AG09309 (cell line): ENCODE measurements at regions not wholly inside any gene's neighbourhood (a gene's known extent, or its start where the extent isn't known, plus 50 kb on each side); places are given as distances from the start of the nearest gene placed in this dataset.

Source experiments
- DNase-seq: peaks from one replicate; pipeline ENCODE4 v3.0.0-alpha.2; 2010; ENCODE audit warnings: low read depth
- H3K4me3 ChIP-seq: 2 replicates; pipeline ENCODE4 v1.5.1; 2011; ENCODE audit warnings: mild to moderate bottlenecking, low read depth, low read length, moderate library complexity; ENCODE audit not compliant: control insufficient read depth
- TF ChIP-seq, protein P1 (sequence below): IDR thresholded peaks from 2 replicates; pipeline ENCODE4 v1.5.1; 2011; ENCODE audit warnings: mild to moderate bottlenecking, low read depth, low read length, inconsistent platforms; ENCODE audit not compliant: insufficient read depth, control insufficient read depth; ENCODE audit errors: missing control alignments

DNA sequence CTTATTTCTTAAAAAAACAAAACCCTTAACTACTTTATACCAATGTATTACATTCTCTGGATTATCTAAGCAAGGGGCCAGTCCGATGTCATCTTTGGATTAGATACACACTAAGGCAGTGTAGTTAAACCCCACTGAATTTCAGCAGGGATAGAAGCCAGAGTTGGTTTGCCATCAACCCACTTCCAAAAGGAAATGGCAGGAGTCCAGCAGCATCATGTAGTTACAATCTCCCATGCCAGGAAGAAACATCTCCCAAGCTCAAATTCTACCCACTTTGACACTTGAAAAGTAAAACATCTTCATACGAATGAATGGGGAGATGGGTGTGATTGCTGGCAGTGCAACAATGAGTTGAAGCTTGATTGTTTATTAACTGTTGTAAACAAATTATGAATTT is 203.5 kb upstream of the PLXNC1 start:
- TF ChIP-seq, protein P1, sequence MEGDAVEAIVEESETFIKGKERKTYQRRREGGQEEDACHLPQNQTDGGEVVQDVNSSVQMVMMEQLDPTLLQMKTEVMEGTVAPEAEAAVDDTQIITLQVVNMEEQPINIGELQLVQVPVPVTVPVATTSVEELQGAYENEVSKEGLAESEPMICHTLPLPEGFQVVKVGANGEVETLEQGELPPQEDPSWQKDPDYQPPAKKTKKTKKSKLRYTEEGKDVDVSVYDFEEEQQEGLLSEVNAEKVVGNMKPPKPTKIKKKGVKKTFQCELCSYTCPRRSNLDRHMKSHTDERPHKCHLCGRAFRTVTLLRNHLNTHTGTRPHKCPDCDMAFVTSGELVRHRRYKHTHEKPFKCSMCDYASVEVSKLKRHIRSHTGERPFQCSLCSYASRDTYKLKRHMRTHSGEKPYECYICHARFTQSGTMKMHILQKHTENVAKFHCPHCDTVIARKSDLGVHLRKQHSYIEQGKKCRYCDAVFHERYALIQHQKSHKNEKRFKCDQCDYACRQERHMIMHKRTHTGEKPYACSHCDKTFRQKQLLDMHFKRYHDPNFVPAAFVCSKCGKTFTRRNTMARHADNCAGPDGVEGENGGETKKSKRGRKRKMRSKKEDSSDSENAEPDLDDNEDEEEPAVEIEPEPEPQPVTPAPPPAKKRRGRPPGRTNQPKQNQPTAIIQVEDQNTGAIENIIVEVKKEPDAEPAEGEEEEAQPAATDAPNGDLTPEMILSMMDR = no peak
- DNase-seq = no peak
- no peak overlapping the region for H3K4me3 ChIP-seq

DNA sequence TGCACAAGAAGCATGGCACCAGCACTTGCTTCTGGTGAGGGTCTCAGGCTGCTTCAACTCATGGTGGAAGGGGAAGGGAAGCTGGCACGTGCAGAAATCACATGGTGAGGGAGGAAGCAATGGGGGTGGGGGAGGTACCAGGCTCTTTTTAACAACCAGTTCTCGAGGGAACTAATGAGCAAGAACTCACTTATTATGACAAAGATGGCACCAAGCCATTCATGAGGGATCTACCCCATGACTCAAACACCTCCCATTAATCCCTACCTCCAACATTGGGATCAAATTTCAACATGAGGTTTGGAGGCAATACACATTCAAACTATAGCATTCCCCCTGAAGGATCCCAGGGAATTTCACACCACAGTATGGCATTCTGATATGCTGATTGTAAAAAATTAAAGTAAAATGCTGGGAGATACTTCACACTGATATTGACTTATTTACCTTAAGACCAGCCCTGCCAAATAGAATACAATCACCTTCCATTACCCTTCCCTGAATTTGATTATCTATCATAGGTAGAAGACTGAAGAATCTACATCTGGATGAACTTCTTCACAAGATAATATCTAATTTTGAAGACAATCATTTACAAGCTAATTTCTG is 201.7 kb upstream of the PLXNC1 start:
- no peak for DNase-seq
- TF ChIP-seq, protein P1 = no peak
- no peak overlapping the region for H3K4me3 ChIP-seq

DNA sequence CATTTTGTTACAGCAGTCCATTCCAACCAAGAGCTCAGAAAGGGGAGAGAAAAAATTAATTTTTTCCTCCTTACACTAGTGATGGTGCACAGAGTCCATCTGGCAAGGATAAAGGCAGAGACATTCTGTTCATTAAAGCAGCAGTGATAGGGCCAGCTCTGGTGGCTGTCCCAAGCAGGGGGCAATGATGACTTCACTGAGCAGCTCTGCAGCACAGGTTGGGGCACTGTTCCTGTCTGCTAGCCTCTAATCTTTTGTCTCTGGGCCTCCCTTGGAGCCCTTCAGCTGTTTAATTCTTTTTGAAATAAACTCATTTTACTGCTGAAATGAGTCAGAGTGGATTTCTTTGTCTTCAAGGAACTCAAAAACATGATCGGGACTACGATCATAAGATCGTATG is 200.9 kb upstream of the PLXNC1 start:
- H3K4me3 ChIP-seq = no peak overlapping the region
- TF ChIP-seq, protein P1 = no peak
- no peak for DNase-seq

DNA sequence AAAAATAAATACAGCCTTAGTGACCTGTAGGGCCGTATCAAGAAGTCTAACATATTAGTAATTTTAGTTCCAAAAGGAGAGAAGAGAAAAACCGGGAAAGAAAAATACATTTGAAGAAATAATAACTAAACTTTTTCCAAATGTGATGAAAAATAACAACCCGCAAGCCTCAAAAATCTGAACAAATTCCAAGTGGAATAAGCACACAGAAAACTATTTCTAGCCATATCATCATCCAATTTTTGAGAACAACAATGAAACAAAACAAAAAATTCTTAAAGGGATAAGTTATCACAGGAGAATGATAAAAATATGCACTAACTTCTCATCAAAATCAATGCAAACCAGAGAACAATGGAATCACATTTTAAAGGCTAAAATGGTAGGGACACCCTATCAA is 198.1 kb upstream of the PLXNC1 start:
- TF ChIP-seq, protein P1 = no peak
- H3K4me3 ChIP-seq = no peak overlapping the region
- no peak for DNase-seq

DNA sequence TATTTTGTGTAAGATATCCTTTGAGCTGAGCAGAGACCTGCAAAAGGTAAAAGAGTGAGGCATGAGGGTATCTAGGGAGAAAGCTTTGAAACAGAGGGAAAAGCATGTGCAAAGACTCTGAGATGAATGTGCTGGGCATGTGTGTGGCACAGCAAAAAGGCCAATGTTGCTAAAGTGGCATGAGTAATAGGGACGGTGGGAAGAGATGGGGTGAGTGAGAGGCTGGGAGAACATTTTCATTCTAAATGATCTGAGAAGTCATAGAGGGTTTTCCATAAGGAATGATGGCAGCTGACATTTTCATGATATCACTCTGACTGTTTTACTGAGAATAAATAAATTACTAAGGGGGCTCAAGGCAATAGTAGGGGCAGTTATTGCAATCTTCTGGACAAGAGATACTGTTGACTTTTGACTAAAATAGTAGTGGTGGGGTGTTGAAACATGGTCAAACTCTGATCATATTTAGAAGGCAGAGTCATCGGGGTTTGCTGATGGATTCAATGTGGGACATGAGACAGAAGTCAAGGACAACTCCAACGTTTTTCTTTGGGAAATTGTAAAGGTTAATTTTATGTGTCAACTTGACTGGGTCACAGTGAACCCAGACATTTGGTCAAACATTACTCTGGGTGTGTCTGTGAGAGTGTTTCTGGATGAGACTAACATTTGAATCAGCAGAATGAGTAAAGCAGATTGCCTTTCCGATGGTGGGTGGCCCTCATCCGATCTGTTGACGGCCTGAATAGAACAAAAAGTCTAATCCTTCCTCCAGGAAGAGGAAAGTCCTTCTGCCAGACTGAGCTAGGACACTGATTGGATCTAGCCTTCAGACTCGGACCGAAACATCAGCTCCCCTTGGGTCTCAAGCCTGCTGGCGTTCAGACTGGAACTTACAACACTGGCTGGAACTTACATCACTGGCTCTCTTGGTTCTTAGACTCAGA is 193.9 kb upstream of the PLXNC1 start:
- no peak for DNase-seq
- no peak overlapping the region for H3K4me3 ChIP-seq
- TF ChIP-seq, protein P1 = no peak

DNA sequence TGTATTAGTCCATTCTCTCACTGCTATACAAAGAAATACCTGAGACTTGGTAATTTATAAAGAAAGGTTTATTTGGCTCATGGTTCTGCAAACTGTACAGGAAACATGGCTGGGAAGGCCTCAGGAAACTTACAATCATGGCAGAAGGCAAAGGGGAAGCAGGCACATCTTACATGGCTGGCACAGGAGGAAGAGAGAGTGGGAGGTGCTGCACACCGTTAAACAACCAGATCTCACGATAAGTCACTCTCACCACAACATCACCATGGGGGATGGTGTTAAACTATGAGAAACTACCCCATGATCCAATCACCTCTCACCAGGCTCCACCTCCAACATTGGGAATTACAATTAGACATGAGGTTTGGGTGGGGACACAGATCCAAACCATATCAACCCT is 191.8 kb upstream of the PLXNC1 start:
- no peak overlapping the region for H3K4me3 ChIP-seq
- TF ChIP-seq, protein P1 = no peak
- no peak for DNase-seq
